ENCODE measurements at regions not wholly inside any gene's neighbourhood (a gene's known extent, or its start where the extent isn't known, plus 50 kb on each side); places are given as distances from the start of the nearest gene placed in this dataset.
A peak's percentile ranks its signal among the peaks of the same experiment; 100 is the strongest.

DNA sequence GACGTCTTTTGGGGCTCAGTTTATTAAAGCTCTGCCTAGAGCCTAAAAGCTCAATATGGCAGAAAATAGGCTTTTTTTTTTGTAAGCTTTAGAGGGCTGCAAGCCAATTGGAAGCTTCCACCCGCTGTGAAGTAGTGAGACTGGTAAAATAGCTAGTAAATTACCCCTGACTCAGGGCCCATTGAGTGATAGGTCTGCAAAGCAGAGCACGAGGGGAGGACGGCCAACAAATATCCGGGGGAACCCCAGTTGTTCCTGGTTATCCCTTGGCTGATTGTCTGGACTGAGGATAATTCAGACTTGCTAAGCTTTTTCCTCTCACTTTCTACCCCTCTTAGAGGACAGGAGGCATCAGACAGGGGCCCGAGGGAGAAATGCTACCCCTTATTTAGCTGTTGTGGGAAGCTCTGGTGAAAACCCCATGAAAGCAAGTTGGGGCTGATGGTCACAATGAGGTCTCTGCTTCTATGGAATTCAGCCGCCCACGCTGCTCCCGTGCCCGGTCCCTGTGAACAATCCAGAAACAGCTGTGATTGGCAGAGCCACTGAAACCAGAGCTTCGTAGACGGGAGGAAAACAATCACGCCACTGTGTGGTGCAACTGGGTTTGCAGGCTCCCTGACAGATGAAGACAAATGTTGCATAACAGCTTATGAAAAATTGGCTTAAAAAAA, 141.9 kb upstream of the LGALSL start:
- ATAC-seq (peak; percentile 94 to 99 (median 96)), DNase-seq (peak; percentile 70 to 78)
- H3K4me3 ChIP-seq: peak overlapping the region; percentile 29
- intact Hi-C loops (cut with DNase I): loop anchor here (5.0 kb wide), 2 partner anchors 170 to 265 kb away; partner anchors contain the start of gene PELI1 (in 1 of the 2)
- H3K36me3 ChIP-seq (ENCODE audit: insufficient read depth in 1 of 2, low read depth in 1 of 2): no peaks in the 10 kb centered on the region
- H3K27ac ChIP-seq: no peak overlapping the region
- TF ChIP-seq, protein P1, sequence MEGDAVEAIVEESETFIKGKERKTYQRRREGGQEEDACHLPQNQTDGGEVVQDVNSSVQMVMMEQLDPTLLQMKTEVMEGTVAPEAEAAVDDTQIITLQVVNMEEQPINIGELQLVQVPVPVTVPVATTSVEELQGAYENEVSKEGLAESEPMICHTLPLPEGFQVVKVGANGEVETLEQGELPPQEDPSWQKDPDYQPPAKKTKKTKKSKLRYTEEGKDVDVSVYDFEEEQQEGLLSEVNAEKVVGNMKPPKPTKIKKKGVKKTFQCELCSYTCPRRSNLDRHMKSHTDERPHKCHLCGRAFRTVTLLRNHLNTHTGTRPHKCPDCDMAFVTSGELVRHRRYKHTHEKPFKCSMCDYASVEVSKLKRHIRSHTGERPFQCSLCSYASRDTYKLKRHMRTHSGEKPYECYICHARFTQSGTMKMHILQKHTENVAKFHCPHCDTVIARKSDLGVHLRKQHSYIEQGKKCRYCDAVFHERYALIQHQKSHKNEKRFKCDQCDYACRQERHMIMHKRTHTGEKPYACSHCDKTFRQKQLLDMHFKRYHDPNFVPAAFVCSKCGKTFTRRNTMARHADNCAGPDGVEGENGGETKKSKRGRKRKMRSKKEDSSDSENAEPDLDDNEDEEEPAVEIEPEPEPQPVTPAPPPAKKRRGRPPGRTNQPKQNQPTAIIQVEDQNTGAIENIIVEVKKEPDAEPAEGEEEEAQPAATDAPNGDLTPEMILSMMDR (IDR thresholded peaks at IDR 0.05): peak; percentile 51
- WGBS, 3 donors: 20 to 23% (median 21%) methylated on average over 13 of the region's 13 CpGs
- H3K27me3 ChIP-seq (ENCODE audit: insufficient read depth in 3 of 3, low read length in 2 of 3): no peaks in the 10 kb centered on the region
- peaks cover 9% of the 10 kb centered on the region for H3K4me1 ChIP-seq
- no peaks in the 10 kb centered on the region for H3K9me3 ChIP-seq

DNA sequence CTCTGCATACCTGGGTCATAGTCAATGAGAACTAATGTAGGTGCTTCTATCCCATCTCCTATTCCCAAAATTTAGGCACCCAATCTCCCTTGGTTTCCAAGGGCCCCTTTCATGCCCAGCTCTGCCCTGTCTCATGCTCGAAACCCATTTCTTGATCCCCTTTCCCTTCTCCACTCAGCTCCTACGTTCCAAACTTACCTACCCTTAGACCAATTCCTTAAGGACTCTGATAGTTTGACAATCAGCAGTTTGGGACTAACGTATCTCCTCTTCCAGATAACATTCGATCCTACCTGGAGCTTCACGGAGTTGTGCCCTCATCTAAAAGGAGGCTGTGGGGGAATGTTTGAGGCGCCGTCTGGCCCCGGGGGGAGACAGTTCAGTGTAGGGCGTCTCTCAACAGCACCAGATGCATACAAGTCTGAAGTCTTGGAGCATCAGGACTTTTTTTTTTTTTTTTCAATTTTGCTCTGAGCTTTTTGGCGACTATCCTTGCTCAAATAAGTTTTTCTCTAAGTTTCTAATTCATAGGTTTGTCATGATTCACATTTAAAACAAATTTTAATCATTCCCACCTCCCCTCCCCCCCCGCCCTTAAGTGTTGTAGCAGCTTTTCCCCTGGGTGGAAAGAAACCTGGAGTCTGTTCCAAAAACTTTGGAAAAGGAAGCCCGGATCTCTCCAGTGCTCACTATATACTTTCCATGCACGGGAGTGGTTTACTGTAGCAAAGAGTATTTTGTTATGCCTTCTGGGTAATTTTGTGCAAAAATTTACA, 141.2 kb upstream of the LGALSL start:
- no peak for DNase-seq
- H3K9me3 ChIP-seq: no peaks in the 10 kb centered on the region
- intact Hi-C loops (cut with DNase I): loop anchor here (5.0 kb wide), 2 partner anchors 171 to 266 kb away; partner anchors contain the start of gene PELI1 (in 1 of the 2)
- TF ChIP-seq, protein P1 (IDR thresholded peaks at IDR 0.05): no peak
- peak overlapping the region; percentile 29 for H3K4me3 ChIP-seq
- H3K27me3 ChIP-seq (ENCODE audit: insufficient read depth in 3 of 3, low read length in 2 of 3): no peaks in the 10 kb centered on the region
- peaks cover 9% of the 10 kb centered on the region for H3K4me1 ChIP-seq
- H3K36me3 ChIP-seq (ENCODE audit: insufficient read depth in 1 of 2, low read depth in 1 of 2): no peaks in the 10 kb centered on the region
- ATAC-seq: peak in 1 of 4 donors; percentile 47
- no peak overlapping the region for H3K27ac ChIP-seq
- 39 to 52% (median 47%) methylated on average over 13 of the region's 13 CpGs for WGBS, 3 donors

DNA sequence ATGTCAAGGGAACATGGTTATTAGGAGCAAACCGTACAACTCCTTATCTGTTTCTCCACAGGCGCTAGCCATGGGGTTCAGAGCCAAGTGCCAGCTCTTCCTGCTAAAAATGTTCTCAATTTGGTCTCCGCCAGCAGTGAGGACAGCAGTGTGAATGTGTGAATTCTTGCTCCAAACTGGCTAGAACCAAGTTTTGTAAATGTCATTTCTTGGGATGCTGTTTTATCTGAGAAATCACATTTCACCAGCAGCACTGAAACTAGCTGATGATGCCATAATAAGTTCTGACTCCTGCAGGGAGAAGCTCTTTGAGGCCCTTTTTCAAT, 140.6 kb upstream of the LGALSL start:
- TF ChIP-seq, protein P1 (IDR thresholded peaks at IDR 0.05): no peak
- Histone ChIP-seq H3K27ac (no peak overlapping the region), H3K4me1 (peaks cover 9% of the 10 kb centered on the region), H3K9me3 (no peaks in the 10 kb centered on the region), H3K4me3 (no peak overlapping the region), H3K27me3 (ENCODE audit: insufficient read depth in 3 of 3, low read length in 2 of 3) (no peaks in the 10 kb centered on the region), H3K36me3 (ENCODE audit: insufficient read depth in 1 of 2, low read depth in 1 of 2) (no peaks in the 10 kb centered on the region)
- DNase-seq (no peak), ATAC-seq (no peak)
- intact Hi-C loops (cut with DNase I): loop anchor here (5.0 kb wide), 2 partner anchors 171 to 266 kb away; partner anchors contain the start of gene PELI1 (in 1 of the 2)
- 48 to 60% (median 53%) methylated on average over 3 of the region's 3 CpGs for WGBS, 3 donors

DNA sequence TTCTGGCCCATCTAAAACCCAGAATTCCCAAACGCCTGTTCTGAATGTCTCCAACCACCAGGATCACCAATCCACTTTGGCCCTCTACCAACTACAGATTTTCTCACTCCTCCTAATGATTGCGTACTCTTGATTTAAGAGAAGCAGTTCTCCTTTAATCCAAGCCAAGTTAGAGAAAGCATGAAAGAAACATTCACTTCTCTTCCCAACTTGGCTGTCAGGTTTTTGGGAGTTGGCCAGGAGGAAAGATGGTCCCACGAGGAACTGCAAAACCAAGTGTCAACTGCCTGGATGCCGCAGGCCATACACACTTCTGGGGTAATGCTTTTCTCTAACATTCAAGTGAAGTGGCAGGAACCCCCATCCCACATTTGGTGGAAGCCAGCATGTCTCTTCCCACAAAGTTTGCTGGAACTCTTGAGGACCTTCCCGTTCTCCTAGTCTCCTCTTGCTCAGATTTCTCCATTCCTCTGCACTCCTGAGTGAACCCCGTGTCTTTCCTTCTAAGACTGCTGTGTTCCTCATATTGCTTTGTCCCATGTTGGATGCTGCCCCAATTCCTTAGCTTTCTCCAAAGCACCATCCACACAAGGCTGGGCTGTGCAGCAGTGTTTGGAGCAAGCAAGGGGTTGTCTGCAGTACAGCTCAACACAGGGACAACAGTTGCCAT, 138.5 kb upstream of the LGALSL start:
- H3K27ac ChIP-seq: no peak overlapping the region
- H3K9me3 ChIP-seq: no peaks in the 10 kb centered on the region
- no peak overlapping the region for H3K4me3 ChIP-seq
- H3K36me3 ChIP-seq (ENCODE audit: insufficient read depth in 1 of 2, low read depth in 1 of 2): no peaks in the 10 kb centered on the region
- intact Hi-C loops (cut with DNase I): no loop called here
- 66 to 75% (median 74%) methylated on average over 6 of the region's 6 CpGs for WGBS, 3 donors
- TF ChIP-seq, protein P1 (IDR thresholded peaks at IDR 0.05): no peak
- no peaks in the 10 kb centered on the region for H3K27me3 ChIP-seq (ENCODE audit: insufficient read depth in 3 of 3, low read length in 2 of 3)
- no peak for ATAC-seq
- H3K4me1 ChIP-seq: peaks cover 9% of the 10 kb centered on the region
- no peak for DNase-seq
